H1 (cell line): ENCODE measurements at regions not wholly inside any gene's neighbourhood (a gene's known extent, or its start where the extent isn't known, plus 50 kb on each side); places are given as distances from the start of the nearest gene placed in this dataset.

Experiments
- CTBP2 ChIP-seq: IDR thresholded peaks from 2 replicates; pipeline ENCODE4 v1.7.0; 2011; ENCODE audit warnings: borderline replicate concordance, mild to moderate bottlenecking, moderate library complexity, mixed read lengths, low read length; ENCODE audit not compliant: insufficient read depth, insufficient read length

GRCh38 chr6:163705923-163706322 is 291.4 kb downstream of the QKI start (continued):
- no peak for TF ChIP-seq CTBP2
